ENCODE measurements at regions not wholly inside any gene's neighbourhood (a gene's known extent, or its start where the extent isn't known, plus 50 kb on each side); places are given as distances from the start of the nearest gene placed in this dataset.
"Not testable (repeated sequence)": the region's sequence is repeated elsewhere in the genome, so short reads cannot be mapped to it uniquely, and the experiment has no call there.

DNA sequence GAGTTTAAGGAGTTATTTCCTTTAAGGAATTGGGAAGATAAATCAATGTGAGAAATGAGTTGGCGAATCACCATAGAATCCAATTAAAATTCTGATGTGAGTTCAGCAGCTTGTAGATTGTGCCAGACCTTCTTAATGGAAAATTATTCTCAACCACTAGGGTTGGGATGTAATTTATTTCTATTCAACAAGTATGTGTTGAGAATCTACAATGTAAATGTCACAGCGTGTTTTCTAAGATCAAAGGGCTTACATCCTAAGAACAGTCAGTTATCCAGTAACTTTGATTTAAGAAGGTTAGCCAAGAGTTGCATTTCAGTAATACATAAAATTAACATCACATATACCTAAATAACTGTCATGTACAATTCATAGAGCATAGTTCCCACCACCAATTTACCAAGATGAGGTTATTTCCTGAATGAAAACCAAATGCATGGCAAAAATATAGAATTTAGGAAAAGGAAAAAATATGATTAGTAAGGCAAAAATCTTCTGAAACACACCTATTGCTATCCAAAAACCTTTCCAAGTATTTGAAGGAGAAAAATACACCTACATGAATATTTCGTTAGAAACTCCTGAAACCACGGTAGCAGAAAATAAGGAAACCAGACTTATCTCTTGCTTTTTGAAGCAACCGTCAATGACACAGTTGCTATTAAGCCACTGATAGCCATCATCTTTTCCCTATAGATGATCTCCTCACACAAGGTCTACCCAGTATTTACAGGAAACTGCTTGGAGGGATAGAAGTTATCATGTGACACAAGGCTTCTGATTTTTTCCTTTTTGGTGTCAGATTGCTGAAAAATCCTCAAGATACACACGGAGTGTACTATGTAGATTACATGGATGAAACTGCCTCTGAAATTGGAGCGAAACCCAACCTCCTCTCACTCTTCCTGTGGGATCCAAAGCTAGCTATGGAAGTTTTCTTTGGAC, 259.4 kb upstream of the POGK start:
- no peak for DNase-seq (ENCODE audit: low spot score)
- ATAC-seq, result no peak
- intact Hi-C loops (cut with DNase I), result no loop called here

DNA sequence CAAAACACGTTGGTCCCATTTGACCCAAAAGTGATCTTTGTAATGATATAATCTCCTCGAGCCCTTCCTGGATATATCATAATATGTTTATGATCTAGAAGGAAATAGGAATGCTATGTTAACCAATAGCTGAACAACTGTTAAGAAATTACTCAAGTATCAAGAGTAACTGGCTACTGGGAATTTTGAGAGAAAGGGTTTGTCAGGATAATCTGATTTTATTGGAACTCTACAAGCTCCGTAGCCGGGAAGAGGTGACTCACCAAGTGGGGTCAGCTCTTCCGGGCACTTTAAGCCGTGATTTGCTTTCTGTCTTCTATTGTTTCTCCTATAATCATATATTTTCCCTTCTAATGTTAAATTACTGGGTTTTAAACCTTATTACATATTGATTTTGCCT, 250.5 kb upstream of the POGK start:
- no peak for ATAC-seq
- intact Hi-C loops (cut with DNase I), result no loop called here
- DNase-seq (ENCODE audit: low spot score), result no peak

DNA sequence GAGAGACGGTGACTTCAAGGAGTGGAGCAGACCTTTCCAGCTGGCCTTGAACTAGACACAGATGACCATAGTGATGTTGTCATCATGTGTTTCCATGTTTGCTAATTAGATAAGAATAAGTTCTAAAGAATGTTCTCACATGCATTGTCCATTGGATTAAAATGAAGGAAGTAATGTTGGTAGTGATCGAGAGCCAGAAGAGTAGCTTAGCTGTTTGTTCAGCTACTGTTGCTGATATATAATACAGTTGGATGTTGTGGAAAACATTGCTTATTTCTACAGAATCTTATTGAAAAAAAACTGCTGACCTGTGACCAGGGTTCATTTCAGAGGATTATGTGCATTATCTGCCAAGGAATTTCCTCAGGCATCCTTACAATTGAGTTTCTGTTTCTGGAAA, 249.1 kb upstream of the POGK start:
- ATAC-seq, result no peak
- intact Hi-C loops (cut with DNase I), result no loop called here
- no peak for DNase-seq (ENCODE audit: low spot score)

DNA sequence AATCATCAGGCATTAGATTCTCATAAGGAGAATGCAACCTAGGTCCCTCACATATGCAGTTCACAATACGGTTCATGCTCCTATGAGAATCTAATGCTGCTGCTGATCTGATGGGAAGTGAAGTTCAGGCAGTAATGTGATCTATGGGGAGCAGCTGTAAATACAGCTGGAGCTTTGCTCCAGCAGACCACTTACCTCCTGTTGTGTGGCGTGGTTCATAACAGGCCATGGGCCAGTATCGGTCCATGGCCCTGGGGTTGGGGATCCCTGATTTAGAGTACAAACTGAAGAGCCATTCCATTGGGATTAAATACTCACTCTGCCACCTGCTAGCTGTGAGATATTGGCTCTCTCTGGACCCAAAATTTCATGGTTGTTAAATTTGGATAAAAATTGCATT, 244.6 kb upstream of the POGK start:
- DNase-seq (ENCODE audit: low spot score), result no peak
- intact Hi-C loops (cut with DNase I), result no loop called here
- ATAC-seq, result no peak

DNA sequence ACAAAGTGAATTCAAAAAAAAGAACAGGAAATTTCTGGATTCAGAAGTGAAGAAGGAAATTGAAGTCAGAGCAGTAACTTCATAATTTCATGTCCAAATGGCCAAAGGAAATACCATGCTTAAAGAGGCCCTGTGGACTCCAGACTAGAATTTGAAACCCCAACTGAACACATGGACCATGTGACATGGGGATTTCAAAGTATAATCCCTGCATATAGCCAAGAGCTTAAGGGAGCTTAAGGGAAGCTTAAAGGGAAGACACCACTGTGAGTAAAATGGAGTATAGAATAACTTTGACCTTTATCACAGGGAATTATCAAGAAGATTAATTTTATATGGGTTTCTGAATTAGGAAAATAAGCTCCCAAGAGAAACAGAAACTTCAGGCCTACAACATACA, 241.8 kb upstream of the POGK start:
- DNase-seq (ENCODE audit: low spot score) (no peak), ATAC-seq (no peak)
- intact Hi-C loops (cut with DNase I), result no loop called here

DNA sequence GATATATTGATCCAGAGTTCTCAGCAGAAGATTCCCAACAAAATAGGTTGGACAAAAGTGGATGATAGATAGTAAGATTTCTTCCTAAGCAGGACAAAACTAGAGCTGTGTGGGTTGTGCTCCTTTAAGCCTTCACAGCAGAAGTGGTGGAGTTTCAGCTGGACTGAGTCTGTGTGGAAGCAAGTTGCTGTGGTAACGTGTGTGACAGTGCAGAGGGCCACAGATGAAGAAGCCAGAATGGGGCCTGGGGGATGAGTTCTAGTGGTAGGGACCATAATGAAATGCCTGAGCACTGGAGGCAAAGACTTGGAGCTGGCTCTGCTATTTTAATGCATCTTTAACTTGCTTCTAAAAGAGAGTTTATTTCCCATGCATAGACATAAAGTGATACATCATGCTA, 238.7 kb upstream of the POGK start:
- no peak for DNase-seq (ENCODE audit: low spot score)
- intact Hi-C loops (cut with DNase I), result no loop called here
- ATAC-seq, result no peak

DNA sequence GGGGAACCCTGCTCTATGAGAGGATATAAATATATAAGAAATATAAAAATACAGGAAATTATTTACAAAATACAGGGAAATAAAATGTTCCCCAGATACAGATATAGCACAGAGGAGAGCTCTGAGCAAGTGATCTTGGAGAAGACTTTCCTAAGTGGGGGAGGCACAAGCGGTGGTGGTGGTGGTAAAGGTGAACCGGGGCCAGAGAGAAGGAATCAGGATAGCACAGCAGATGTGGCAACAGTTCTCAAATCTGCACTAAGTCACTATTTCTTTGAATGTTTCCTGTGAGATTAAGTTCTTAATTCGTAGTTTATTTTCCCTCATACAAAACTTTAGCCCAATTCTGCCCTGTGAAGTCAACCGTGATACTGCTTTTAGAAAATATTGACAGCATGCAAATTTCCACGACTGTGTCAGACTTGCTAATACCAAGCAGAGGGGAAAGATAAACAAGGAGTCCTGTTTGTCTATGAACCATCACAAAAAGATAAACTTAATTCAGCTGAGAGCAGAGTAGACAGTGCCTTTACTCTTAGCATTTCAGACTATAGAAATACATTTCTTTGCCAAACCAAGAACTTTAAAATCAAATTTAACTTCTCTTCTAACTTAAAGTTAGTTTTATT, 237.5 kb upstream of the POGK start:
- no peak for DNase-seq (ENCODE audit: low spot score)
- ATAC-seq, result no peak
- intact Hi-C loops (cut with DNase I), result no loop called here

DNA sequence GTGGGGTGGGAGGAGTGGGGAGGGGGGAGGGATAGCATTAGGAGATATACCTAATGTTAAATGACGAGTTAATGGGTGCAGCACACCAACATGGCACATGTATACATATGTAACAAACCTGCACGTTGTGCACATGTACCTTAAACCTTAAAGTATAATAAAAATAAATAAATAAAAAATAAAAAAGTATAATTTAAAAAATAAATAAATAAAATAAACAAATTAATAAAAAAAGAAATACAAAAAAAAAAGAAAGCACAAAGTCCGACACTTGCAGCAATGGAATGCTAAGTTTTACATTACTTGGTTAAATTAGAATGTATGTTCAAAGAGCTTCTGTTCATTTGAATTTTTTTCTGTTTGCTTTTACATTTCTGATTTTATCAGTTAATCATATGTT, 236.5 kb upstream of the POGK start:
- DNase-seq (ENCODE audit: low spot score); ATAC-seq; intact Hi-C loops (cut with DNase I): not testable (repeated sequence)

DNA sequence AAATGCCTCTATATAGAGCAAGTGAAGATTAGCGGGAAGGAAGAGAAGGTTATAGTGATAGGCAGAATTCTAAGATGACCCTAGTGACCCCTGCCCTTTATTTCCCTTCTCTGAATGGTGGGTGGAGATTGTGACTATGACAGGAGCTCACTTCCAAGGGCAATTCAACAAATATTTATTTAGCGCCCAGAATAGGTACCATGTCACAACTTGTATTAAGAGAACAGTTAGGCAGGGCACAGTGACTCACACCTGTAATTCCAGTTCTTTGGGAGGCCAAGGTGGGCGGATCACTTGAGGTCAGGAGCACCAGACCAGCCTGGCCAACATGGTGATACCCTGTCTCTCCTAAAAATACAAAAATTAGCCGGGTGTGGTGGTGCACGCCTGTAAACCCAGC, 236.0 kb upstream of the POGK start:
- intact Hi-C loops (cut with DNase I), result no loop called here
- DNase-seq (ENCODE audit: low spot score) (no peak), ATAC-seq (no peak)

DNA sequence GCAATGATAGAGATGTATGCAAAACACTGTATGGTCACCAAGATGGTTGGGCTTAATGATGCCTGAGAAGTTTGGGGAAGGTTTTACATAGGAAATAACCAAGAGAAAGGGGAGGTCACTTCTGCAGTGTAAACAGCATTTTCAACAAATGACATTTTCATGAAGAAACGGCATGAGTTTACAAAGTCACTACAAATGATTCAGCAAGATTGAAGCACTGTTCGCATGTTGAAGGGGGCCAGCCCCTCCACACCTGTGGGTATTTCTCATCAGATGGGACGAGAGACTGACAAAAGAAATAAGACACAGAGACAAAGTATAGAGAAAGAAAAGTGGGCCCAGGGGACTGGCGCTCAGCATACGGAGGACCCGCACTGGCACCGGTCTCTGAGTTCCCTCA, 234.1 kb upstream of the POGK start:
- no peak for ATAC-seq

DNA sequence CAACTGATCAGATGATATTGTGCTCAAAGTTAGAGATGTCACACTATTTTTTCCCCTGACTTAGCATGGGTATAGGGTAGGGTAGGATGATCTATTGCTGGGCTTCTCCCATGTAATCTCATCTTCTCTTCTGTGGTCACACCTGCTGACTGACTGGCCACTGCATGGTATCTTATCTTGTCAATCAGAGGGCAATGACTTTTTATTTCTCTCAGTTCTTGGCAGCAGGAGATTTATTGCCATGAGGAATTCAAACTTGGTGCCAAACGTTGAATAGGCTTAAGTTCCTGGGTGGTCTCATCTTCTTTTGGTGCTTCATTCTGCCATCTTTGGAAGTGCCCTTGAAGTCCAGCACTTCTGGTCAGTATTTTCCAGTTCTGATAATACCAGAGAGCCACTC, 226.4 kb upstream of the POGK start:
- DNase-seq (ENCODE audit: low spot score), result no peak
- ATAC-seq, result no peak
- intact Hi-C loops (cut with DNase I), result no loop called here

More for the DNA sequence above, 234.1 kb upstream of the POGK start:
- intact Hi-C loops (cut with DNase I), result no loop called here
- no peak for DNase-seq (ENCODE audit: low spot score)

DNA sequence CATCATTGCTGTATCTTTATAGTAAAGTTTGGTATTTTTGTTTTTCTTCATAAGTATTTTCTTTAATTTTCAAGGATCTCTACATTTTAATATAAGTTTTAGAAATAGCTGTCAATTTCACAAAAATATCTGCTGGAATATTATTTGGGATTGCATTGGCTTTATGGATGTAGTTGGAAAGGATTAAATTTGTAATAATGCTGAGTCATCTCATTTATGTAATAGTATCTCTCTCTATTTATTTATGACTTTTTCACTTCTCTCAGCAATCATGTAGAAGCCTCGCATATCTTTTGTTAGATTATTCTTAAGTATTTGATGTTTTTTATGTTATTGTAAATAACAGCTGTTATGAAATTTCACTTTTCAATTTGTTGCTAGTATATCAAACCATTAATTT, 223.1 kb upstream of the POGK start:
- DNase-seq (ENCODE audit: low spot score), result no peak
- no peak for ATAC-seq
- intact Hi-C loops (cut with DNase I), result no loop called here

DNA sequence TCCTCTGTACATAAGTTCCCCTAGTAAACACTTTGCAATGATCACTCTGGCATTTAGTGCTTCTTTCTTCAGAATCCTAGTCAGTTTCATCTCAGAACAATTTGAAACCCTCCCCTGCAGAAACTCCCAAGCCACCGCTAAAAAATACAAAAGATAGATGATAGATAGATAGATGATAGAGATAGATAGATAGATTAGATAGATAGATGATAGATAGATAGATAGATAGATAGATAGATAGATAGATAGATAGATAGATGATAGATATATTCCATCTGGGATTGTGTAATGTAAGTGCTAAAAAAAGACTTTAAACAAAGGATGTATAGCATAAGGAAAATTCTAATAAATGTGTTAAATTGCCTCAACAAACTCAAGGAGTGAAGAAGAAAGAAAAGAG, 212.6 kb upstream of the POGK start:
- no peak for DNase-seq (ENCODE audit: low spot score)
- no peak for ATAC-seq
- intact Hi-C loops (cut with DNase I), result no loop called here

DNA sequence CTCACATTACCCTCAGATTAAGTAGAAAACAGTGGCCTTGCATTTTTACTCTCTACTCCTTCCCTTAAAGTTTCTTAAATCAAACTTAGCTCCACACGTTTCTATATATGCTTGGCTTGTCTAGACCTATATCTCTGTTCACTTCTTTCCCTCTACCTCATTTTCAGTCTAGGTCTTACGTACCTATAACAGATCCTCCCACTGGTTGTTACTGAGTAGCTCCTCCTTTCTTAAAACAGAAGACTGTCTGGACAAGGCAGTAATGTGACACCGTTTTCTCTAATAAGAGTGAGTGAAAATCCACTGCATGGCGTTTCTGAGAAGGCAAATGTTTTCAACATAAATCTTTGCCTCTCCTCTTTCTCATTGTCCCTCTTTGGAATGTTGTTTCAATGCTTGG, 211.7 kb upstream of the POGK start:
- ATAC-seq, result no peak
- intact Hi-C loops (cut with DNase I), result no loop called here

DNA sequence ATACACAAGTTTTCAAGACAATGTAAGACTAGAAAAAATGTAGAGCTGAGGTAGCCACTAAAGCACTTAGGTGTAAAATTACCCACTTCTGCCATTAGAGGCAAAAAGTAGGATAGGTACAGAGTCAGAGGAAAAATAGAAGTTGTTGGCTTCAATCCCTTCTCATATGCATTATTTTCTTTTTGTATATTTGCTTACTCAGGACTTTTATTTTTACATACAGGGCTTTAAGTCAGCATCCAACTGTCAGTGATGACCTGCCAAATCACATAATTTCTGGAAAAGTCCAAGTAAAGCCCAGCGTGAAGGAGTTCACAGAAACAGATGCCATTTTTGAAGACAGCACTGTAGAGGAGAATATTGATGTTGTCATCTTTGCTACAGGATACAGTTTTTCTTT, 211.0 kb upstream of the POGK start:
- ATAC-seq (no peak), DNase-seq (ENCODE audit: low spot score) (no peak)
- intact Hi-C loops (cut with DNase I), result no loop called here

More for the DNA sequence above, 211.7 kb upstream of the POGK start:
- no peak for DNase-seq (ENCODE audit: low spot score)

DNA sequence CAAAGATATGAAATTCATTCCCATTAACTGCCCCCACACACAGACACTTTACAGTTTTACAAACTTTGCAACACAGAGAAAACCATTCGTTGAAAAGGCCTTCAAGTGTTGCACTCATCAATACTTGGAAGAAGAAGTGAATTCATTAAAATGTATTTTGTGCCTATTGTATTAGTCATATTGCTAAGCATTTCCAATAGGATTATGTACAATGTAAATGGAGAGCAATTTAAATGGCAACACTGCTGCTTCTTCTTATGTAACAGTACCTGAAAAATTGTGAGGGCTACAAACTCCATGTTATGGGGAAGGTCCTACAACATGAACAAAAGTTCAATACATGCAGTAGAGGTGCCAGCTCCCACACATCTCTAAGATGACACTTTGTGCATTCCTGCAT, 209.3 kb upstream of the POGK start:
- ATAC-seq (no peak), DNase-seq (ENCODE audit: low spot score) (no peak)

DNA sequence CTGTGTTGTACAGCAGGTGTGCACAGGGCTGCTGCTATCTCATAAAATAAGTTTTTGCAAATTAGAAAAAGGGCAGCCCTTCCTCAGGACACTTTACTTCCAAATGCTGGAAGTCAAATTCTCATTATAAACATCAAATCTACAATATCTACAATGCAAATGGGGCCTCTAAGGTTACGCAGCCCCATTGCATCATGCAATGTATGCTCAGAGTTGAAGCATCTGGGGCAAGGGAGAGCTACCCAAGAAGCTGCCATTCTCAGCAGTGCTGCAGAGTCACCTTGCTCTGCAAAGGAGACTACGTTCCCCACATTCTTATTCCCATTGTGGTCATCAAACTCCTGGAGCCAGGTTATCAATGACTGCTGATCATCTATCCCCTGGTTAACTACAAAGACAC, 208.9 kb upstream of the POGK start:
- intact Hi-C loops (cut with DNase I), result loop anchor here (5.0 kb wide), 1 partner anchor 1573 kb away; no protein-coding TSS in a partner anchor
- ATAC-seq (no peak), DNase-seq (ENCODE audit: low spot score) (no peak)

More for the DNA sequence above, 209.3 kb upstream of the POGK start:
- intact Hi-C loops (cut with DNase I), result loop anchor here (5.0 kb wide), 1 partner anchor 1573 kb away; no protein-coding TSS in a partner anchor

DNA sequence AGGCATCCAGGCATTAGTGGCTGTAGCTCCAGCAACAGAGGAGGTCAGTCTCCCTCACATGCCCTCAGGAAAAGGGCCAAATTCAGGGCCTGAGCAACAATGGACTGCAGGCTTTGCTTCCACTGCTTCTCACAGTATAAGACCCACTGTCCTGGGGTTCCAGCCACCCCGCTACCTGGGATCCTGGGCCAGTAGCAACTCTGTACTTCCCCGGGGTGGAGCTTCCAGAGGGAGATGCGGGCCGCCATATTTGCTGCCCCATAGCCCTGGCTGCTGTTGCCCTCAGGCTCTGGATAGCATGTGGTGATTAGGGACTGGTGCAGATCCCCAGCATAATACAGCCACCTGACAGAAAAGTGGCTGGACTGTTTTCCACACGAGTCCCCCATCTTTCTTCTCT, 201.1 kb upstream of the POGK start:
- no peak for ATAC-seq
- intact Hi-C loops (cut with DNase I), result no loop called here

DNA sequence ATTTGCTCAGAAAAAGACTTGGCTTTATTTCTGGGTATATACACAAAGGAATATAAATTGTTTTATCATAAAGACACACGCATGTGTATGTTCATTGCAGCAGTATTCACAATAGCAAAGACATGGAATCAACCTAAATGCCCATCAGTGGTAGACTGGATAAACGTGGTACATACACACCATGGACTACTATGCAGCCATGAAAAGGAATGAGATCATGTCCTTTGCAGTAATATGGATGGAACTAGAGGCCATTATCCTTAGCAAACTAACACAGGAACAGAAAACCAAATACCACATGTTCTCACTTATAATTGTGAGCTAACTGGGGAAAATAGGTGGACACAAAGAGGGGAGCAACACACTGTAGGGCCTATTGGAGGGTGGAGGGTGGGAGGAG, 182.0 kb upstream of the POGK start:
- ATAC-seq; intact Hi-C loops (cut with DNase I); DNase-seq (ENCODE audit: low spot score): not testable (repeated sequence)

More for the DNA sequence above, 201.1 kb upstream of the POGK start:
- no peak for DNase-seq (ENCODE audit: low spot score)

DNA sequence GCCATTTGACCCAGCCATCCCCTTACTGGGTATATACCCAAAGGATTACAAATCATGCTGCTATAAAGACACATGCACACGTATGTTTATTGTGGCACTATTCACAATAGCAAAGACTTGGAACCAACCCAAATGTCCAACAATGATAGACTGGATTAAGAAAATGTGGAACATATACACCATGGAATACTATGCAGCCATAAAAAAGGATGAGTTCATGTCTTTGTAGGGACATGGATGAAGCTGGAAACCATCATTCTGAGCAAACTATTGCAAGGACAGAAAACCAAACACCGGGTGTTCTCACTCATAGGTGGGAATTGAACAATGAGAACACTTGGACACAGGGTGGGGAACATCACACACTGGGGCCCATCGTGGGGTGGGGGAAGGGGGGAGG, 172.5 kb upstream of the POGK start:
- DNase-seq (ENCODE audit: low spot score); intact Hi-C loops (cut with DNase I); ATAC-seq: not testable (repeated sequence)
